ENCODE measurements at regions not wholly inside any gene's neighbourhood (a gene's known extent, or its start where the extent isn't known, plus 50 kb on each side); places are given as distances from the start of the nearest gene placed in this dataset.
"Not testable (repeated sequence)": the region's sequence is repeated elsewhere in the genome, so short reads cannot be mapped to it uniquely, and the experiment has no call there.

DNA sequence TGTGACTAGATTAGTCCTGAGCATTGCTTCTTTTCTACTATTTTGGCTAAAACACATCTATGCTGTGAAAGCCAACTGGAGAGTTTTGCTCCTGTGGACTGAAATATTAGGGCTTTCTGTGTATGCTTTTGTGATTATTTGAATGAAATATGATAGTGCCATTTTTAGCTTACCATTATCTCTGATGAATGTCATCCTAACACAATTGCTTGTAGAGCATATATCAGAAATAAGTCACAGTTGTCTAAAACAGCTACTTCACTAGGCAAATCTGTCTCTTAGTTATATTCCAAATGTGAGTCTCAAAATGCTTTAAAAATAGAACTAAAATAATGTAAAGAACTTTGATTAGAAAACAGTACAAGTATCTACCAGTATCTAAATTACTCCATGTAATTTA, 401.4 kb upstream of the PTCHD4 start:
- TF ChIP-seq EP300 (IDR thresholded peaks at IDR 0.05) (no peak), POLR2AphosphoS5 (IDR thresholded peaks at IDR 0.05) (no peak), POLR2A (IDR thresholded peaks at IDR 0.05) (no peak)
- TF ChIP-seq, protein P1, sequence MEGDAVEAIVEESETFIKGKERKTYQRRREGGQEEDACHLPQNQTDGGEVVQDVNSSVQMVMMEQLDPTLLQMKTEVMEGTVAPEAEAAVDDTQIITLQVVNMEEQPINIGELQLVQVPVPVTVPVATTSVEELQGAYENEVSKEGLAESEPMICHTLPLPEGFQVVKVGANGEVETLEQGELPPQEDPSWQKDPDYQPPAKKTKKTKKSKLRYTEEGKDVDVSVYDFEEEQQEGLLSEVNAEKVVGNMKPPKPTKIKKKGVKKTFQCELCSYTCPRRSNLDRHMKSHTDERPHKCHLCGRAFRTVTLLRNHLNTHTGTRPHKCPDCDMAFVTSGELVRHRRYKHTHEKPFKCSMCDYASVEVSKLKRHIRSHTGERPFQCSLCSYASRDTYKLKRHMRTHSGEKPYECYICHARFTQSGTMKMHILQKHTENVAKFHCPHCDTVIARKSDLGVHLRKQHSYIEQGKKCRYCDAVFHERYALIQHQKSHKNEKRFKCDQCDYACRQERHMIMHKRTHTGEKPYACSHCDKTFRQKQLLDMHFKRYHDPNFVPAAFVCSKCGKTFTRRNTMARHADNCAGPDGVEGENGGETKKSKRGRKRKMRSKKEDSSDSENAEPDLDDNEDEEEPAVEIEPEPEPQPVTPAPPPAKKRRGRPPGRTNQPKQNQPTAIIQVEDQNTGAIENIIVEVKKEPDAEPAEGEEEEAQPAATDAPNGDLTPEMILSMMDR (IDR thresholded peaks at IDR 0.05) = no peak
- Histone ChIP-seq H3K9me3 (no peaks in the 10 kb centered on the region), H3K4me1 (no peaks in the 10 kb centered on the region), H3K4me3 (no peak overlapping the region), H3K36me3 (no peaks in the 10 kb centered on the region), H3K27me3 (no peaks in the 10 kb centered on the region), H3K27ac (no peak overlapping the region)
- ATAC-seq = no peak

DNA sequence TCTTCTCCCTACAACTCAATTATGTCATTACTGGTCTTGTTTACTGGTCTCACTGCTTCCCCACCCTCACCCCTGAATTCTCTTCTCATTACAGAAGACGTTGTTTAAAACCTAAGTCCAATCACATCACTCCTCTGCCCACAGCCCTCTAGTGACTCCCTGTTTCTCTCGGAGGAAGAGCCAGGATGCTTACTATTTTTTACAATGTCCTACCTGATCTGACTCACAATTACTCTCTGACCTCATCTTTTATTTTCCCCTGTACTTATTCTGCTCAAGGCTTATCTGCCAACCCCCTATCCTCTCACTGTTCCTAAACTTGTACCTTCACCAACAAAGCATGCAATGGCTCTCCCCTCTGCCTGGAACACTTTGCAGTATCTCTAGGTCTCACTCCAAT, 400.4 kb upstream of the PTCHD4 start:
- Histone ChIP-seq H3K27me3 (no peaks in the 10 kb centered on the region), H3K4me1 (no peaks in the 10 kb centered on the region), H3K4me3 (no peak overlapping the region), H3K36me3 (no peaks in the 10 kb centered on the region), H3K27ac (no peak overlapping the region), H3K9me3 (no peaks in the 10 kb centered on the region)
- ATAC-seq = no peak
- WGBS, 2 donors (ENCODE audit: low coverage in 1 of 2) = 48% methylated on average over 2 of the region's 2 CpGs; no CpG with 5 or more reads in 1 of the 2 donors
- TF ChIP-seq POLR2AphosphoS5 (IDR thresholded peaks at IDR 0.05) (no peak), POLR2A (IDR thresholded peaks at IDR 0.05) (no peak), EP300 (IDR thresholded peaks at IDR 0.05) (no peak)
- TF ChIP-seq, protein P1 (IDR thresholded peaks at IDR 0.05) = no peak

DNA sequence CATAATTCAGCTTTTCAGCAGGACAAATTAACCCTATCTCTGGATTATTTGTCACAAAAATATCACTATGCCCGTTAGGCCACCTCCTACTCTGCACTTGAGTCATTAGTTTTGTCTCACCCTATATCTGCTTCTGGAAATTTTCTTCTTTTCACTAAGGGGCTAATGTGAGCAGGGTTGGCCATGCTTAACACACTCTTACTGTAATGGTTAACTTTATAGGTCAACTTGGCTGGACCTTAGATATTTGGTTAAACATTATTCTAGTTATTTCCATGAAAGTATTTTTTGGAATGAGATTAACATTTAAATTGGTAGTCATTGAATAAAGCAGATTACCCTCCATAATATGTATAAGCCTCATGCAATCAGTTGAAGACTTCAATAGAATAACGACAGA, 394.6 kb upstream of the PTCHD4 start:
- H3K27ac ChIP-seq = no peak overlapping the region
- H3K4me1 ChIP-seq = no peaks in the 10 kb centered on the region
- no peaks in the 10 kb centered on the region for H3K27me3 ChIP-seq
- H3K4me3 ChIP-seq = no peak overlapping the region
- H3K9me3 ChIP-seq = no peaks in the 10 kb centered on the region
- TF ChIP-seq EP300 (IDR thresholded peaks at IDR 0.05) (no peak), POLR2AphosphoS5 (IDR thresholded peaks at IDR 0.05) (no peak), POLR2A (IDR thresholded peaks at IDR 0.05) (no peak)
- TF ChIP-seq, protein P1 (IDR thresholded peaks at IDR 0.05) = no peak
- 57 to 75% methylated on average over 2 of the region's 2 CpGs for WGBS, 2 donors (ENCODE audit: low coverage in 1 of 2)
- ATAC-seq = no peak
- no peaks in the 10 kb centered on the region for H3K36me3 ChIP-seq

GRCh38 chr6:48493432-48493831, 382.4 kb upstream of the PTCHD4 start:
- H3K9me3 ChIP-seq, H3K36me3 ChIP-seq, ATAC-seq, H3K27ac ChIP-seq, H3K27me3 ChIP-seq, H3K4me1 ChIP-seq, H3K4me3 ChIP-seq: not testable (repeated sequence)
- 71% methylated on average over 2 of the region's 2 CpGs; no CpG with 5 or more reads in 1 of the 2 donors for WGBS, 2 donors (ENCODE audit: low coverage in 1 of 2)

GRCh38 chr6:48490658-48491057, 379.7 kb upstream of the PTCHD4 start:
- no peak for ATAC-seq
- Histone ChIP-seq H3K4me3 (no peak overlapping the region), H3K27ac (no peak overlapping the region), H3K4me1 (no peaks in the 10 kb centered on the region), H3K27me3 (no peaks in the 10 kb centered on the region), H3K36me3 (no peaks in the 10 kb centered on the region), H3K9me3 (no peaks in the 10 kb centered on the region)
- TF ChIP-seq, protein P1 (IDR thresholded peaks at IDR 0.05) = no peak
- TF ChIP-seq EP300 (IDR thresholded peaks at IDR 0.05) (no peak), POLR2AphosphoS5 (IDR thresholded peaks at IDR 0.05) (no peak), POLR2A (IDR thresholded peaks at IDR 0.05) (no peak)
- 75% methylated on average over 4 of the region's 4 CpGs for WGBS, 2 donors (ENCODE audit: low coverage in 1 of 2)

GRCh38 chr6:48486876-48487275, 375.9 kb upstream of the PTCHD4 start:
- no peak for ATAC-seq
- 78 to 79% methylated on average over 1 of the region's 3 CpGs for WGBS, 2 donors (ENCODE audit: low coverage in 1 of 2)

More at GRCh38 chr6:48486876-48487275, 375.9 kb upstream of the PTCHD4 start:
- Histone ChIP-seq H3K27me3 (no peaks in the 10 kb centered on the region), H3K36me3 (no peaks in the 10 kb centered on the region), H3K27ac (no peak overlapping the region), H3K4me1 (no peaks in the 10 kb centered on the region), H3K9me3 (no peaks in the 10 kb centered on the region), H3K4me3 (no peak overlapping the region)
- no peak for TF ChIP-seq EP300 (IDR thresholded peaks at IDR 0.05)
- TF ChIP-seq POLR2A (IDR thresholded peaks at IDR 0.05) = no peak
- TF ChIP-seq, protein P1 (IDR thresholded peaks at IDR 0.05) = no peak
- no peak for TF ChIP-seq POLR2AphosphoS5 (IDR thresholded peaks at IDR 0.05)

Data from gastroesophageal sphincter (tissue), 4 donors.